HG03139 (cell line): ENCODE measurements at regions not wholly inside any gene's neighbourhood (a gene's known extent, or its start where the extent isn't known, plus 50 kb on each side); places are given as distances from the start of the nearest gene placed in this dataset.
"Not testable (repeated sequence)": the region's sequence is repeated elsewhere in the genome, so short reads cannot be mapped to it uniquely, and the experiment has no call there.

Experiments used
- ATAC-seq: cut with Tn5 transposase; IDR thresholded peaks from one replicate; pipeline ENCODE4 v1.9.1; 2021; ENCODE audit not compliant: unreplicated experiment

GRCh38 chr9:135195975-135196374 lies 108.5 kb downstream of the OLFM1 start:
- ATAC-seq = not testable (repeated sequence)

DNA sequence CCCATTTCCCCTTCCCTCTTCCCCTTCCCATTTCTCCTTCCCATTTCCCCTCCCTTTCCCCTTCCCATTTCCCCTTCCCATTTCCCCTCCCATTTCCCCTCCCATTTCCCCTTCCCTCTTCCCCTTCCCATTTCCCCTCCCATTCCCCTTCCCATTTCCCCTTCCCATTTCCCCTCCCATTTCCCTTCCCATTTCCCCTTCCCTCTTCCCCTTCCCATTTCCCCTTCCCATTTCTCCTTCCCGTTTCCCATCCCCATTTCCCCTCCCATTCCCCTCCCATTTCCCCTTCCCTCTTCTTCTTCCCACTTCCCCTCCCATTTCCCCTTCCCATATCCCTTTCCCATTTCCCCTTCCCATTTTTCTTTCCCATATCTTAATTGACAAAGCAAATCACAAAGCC lies 109.0 kb downstream of the OLFM1 start:
- ATAC-seq = no peak

DNA sequence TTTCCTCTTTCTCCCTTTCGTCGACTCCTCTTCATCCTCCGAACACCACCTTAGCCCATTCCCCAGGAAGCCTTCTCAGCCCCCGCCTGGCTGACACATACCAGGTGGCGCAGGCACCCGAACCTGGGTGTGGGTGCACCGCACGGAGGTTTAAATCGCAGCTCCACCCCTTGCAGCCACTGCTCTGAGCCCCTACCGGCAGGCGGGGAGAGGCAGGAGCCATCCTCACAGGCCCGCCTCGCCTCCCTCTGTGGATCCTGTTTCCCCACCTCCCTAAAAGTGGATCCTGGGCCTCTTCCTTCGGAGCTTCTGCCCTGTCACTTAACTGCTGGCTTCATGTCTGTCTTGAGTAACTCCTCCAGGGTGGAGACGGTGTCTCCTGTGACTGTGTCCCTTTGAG lies 110.7 kb downstream of the OLFM1 start:
- no peak for ATAC-seq

- ATAC-seq = no peak
Measured at GRCh38 chr9:135198586-135199285, 111.3 kb downstream of the OLFM1 start.

DNA sequence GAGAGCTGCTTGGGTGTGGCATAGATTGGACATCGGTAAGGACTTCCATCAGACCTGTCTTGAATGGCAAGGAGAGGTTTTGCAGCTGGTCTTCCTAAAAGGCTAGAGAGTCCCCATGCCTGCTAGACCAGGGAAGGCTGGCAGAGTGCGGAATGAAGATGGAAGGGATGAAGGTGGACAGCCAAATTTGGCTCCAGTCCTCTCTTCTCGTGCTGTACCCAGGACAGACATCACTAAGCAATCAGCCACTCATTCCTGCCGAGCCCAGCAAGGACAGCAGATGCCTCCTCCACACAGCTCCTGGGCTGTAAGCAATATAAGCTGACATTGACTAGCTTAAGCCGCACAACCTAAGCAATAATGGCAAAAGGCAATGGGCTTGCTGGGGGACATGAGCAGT lies 112.0 kb downstream of the OLFM1 start:
- no peak for ATAC-seq

DNA sequence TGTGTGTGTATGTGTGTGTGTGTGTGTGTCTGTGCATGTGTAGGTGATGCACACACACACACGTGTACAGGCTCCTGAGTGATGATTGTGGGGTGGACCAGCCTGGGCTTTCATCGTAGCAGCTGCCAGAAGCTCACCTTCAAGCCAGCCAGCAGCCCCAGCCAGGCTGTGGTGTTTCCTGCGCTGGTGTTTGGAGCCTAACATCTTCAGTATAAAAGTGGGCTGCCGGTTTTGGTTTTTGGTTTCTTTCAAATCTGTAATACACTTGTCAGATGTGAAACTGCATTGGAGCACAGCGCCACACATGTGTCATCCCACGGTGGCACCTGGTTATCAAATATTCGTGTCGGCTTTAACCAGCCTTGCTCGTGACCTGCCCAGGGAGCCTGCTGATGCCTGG lies 114.2 kb downstream of the OLFM1 start:
- no peak for ATAC-seq

- ATAC-seq = no peak
Measured at GRCh38 chr9:135204177-135204576, 116.7 kb downstream of the OLFM1 start.

GRCh38 chr9:135209136-135209535 lies 121.7 kb downstream of the OLFM1 start:
- ATAC-seq = no peak

DNA sequence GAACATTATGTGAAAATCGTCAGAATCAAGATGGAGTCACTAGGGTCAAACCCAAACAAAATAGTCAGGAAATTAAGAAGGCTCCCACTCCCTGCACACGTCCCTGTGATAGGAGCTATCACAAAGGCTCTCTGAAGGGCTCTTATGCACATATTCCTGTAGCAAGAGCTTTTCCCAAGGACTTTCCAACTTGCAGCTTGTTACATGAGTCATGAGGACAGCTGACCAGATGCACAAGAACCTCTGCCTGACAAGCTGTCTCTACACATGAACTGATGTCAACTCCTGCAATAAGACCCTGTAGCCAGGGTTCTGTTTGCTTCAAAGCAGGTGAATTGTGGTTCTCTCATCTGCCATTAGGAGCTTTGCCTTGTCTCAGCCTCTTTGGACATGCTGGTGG lies 122.4 kb downstream of the OLFM1 start:
- no peak for ATAC-seq

DNA sequence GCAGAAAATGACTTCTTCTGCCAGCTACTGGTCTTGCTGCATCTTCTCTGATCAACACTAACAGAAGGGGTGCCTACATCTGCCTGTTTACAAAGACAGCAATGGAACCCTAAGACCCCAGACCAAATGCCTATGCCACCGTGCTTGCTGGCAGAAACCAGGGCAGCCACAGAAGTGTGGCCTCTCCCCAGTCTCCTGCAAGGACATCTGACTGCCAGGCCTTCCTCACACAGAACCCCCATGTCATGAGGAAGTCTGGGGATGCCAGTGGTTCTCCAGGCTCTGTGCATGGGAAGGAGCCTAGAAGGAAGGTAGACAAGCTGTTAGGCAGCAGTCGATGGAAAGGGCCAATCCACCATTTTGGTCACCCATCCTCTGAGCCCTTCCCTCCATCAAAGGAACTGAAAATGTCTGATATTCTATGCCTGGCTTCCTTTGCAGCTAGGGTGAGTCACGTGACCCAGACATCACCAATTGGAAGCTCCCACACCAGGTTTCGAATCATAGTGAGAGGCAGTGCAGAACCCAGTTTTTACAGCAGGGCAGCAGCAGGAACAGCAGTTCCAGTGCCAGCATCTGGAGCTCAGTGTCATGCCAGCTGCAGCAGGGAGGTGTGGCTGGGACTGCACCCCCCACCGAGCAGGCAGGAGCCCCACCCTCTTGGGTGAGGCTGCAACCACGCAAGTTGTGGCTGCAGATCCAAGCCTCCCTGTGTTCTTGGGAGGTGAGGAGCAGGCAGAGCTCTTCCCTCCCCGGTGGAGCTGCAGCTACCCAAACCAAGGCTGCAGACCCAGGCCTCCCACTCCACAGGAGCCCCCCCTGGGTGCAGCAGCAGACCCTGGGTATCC lies 123.4 kb downstream of the OLFM1 start:
- no peak for ATAC-seq

GRCh38 chr9:135211524-135211890 lies 124.0 kb downstream of the OLFM1 start:
- no peak for ATAC-seq

- ATAC-seq = no peak
Measured at GRCh38 chr9:135212961-135213360, 125.5 kb downstream of the OLFM1 start.

DNA sequence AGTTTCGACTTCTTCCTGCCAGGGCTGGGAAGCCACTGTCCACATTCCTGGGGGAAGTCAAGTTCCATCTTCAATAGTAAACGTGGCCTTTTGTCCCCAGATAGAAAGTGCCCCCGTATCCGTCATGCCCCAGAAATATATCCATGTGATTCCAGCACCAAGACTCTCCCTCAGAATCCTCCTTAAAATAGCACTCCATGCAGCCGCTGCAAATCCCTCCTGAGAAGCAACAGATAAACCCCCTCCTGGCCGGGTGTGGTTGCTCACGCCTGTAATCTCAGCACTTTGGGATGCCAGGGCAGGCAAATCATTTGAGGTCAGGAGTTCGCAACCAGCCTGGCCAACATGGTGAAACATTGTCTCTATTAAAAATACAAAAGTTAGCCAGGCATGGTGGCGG lies 126.1 kb downstream of the OLFM1 start:
- no peak for ATAC-seq

- no peak for ATAC-seq
Measured at GRCh38 chr9:135214054-135214640, 126.7 kb downstream of the OLFM1 start.

- ATAC-seq = no peak
Measured at GRCh38 chr9:135214706-135215105, 127.2 kb downstream of the OLFM1 start.

- no peak for ATAC-seq
Measured at GRCh38 chr9:135215571-135216161, 128.2 kb downstream of the OLFM1 start.

DNA sequence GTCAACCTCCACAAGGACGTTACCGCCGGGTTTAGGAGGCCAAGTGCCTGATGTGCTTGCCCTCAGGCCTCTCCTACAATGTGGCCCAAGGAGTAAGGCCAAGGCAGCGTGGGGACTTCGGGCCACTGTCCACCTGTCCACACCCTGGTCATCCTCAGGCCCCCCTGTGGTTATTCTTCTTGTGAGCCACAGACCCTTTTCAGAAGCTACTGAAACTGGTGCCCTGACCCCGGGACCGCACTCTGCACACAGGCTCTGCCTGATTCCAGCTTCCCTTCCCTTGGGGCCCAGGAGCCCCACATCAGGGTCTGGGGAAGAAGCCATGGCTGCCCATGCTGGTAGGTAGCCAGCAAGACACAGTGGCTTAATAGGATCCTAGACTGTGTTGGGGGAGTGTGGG lies 128.8 kb downstream of the OLFM1 start:
- no peak for ATAC-seq

GRCh38 chr9:135216791-135217441 lies 129.4 kb downstream of the OLFM1 start:
- no peak for ATAC-seq

DNA sequence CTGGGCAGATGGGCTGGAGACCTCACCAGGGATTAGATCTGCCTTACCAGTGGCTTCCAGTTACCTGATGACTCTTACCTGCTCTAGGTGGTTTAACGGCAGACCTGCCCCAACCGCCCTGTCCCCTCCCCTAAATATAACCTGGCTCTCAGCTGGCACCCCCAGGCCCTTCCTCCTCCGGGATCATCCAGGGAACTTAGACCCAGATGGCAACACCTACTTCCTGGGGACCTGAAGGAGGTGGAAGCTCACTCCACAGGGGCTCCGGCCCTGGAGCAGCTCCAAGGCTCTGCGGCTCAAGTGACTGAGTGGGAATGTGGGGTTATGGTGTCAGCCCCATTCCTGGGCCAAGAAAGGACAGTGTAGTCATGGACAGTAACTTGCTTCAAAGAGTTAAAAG lies 130.4 kb downstream of the OLFM1 start:
- ATAC-seq = no peak

DNA sequence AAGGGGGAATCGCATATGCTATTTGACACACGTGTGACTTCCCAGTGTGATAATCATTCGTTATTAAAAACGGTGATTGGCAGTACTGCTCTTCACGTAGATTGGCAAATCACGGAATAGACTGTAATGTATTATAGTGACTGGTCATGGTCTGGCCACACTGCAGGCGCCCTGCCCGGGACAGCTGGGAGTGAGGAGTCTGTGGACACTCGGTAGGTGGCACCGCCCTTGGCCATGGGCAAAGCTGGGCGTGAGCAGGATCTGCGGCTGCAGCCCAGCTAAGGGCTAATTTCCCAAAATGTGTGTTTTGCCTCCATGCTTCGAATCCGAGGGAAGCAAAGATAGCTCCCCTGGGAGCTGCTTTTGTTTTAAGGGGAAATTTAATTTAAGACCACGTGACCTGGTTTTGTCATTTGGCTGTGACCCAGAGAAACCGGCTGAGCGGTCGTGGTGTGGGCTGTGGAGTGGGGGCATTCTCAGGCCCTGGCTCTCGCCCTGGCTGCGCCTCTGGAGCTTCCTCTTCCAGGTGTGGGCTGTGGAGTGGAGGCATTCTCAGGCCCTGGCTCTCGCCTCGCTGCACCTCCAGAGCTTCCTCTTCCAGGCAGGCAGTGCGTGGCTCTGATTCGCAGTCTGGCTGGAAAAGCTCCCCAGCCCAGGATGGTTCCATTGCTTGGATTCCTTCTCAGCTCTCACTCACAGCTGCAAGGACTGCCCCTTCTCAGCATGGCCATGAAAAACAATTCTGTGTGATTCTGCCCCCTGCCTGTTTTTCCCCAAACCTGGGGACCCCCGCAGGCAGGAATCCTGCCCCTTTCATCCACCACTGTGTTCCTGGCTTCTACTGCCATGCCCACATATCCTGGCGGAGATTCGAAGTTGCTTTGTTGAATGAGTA lies 131.1 kb downstream of the OLFM1 start:
- no peak for ATAC-seq
